PC-3 (cell line): ENCODE measurements at regions not wholly inside any gene's neighbourhood (a gene's known extent, or its start where the extent isn't known, plus 50 kb on each side); places are given as distances from the start of the nearest gene placed in this dataset.

Experiments used
- EZH2 ChIP-seq: fragments of 300-600 bp; sonication (generic); IDR thresholded peaks from one replicate; pipeline ENCODE4 v1.6.1; 2017; ENCODE audit warnings: antibody characterized with exemption, mild to moderate bottlenecking, low read length; ENCODE audit not compliant: unreplicated experiment
- EZH2phosphoT487 ChIP-seq: fragments of 300-600 bp; sonication (generic); IDR thresholded peaks from 2 replicates; pipeline ENCODE4 v1.6.1; 2018; ENCODE audit warnings: mild to moderate bottlenecking, antibody characterized with exemption, low read length, borderline replicate concordance
- TF ChIP-seq, protein P1 (sequence below): fragments of 300-600 bp; sonication (generic); conservative IDR thresholded peaks from 2 replicates; pipeline ENCODE4 v1.5.1; 2017; ENCODE audit warnings: antibody characterized with exemption, low read depth, mild to moderate bottlenecking, low read length

DNA sequence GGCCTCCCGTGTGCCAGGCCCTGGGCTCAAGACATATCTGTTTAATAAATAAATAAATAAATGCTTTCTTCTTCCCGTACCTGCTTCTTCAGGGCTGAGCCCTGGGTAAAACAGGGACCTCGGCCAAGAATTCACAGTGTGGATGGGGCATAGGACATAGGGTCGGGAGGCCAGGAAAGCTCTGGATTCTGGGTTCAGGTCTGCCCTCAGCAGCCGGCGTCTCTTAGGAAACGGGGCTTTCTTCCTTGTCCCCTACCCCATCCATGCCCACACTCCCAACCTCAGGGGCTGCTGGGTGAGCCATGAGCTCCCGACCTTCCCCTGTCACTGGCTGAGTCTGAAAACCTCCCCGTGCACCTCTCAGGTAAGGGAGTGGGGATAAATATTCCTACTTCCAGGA, 55.7 kb upstream of the ALX4 start:
- TF ChIP-seq, protein P1, sequence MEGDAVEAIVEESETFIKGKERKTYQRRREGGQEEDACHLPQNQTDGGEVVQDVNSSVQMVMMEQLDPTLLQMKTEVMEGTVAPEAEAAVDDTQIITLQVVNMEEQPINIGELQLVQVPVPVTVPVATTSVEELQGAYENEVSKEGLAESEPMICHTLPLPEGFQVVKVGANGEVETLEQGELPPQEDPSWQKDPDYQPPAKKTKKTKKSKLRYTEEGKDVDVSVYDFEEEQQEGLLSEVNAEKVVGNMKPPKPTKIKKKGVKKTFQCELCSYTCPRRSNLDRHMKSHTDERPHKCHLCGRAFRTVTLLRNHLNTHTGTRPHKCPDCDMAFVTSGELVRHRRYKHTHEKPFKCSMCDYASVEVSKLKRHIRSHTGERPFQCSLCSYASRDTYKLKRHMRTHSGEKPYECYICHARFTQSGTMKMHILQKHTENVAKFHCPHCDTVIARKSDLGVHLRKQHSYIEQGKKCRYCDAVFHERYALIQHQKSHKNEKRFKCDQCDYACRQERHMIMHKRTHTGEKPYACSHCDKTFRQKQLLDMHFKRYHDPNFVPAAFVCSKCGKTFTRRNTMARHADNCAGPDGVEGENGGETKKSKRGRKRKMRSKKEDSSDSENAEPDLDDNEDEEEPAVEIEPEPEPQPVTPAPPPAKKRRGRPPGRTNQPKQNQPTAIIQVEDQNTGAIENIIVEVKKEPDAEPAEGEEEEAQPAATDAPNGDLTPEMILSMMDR = no peak
- TF ChIP-seq EZH2 (no peak), EZH2phosphoT487 (no peak)
